ENCODE measurements at regions not wholly inside any gene's neighbourhood (a gene's known extent, or its start where the extent isn't known, plus 50 kb on each side); places are given as distances from the start of the nearest gene placed in this dataset.

GRCh38 chr5:86330736-86331135 lies 287.0 kb upstream of the COX7C start:
- Histone ChIP-seq H3K14ac (ENCODE audit: insufficient read depth, low read length) (no peak overlapping the region), H2BK12ac (ENCODE audit: insufficient read length, low read depth, low read length) (no peak overlapping the region), H3K4ac (ENCODE audit: low read depth, low read length) (no peak overlapping the region), H3K4me1 (ENCODE audit: insufficient read depth, low read length) (no peaks in the 10 kb centered on the region), H4K91ac (ENCODE audit: insufficient read length, low read depth, low read length) (no peak overlapping the region), H3K79me1 (ENCODE audit: insufficient read depth, low read depth, low read length, poor library complexity, severe bottlenecking) (no peaks in the 10 kb centered on the region), H3K9me3 (ENCODE audit: control insufficient read depth, low read depth, low read length) (no peaks in the 10 kb centered on the region), H3T11ph (ENCODE audit: low read length) (no peak overlapping the region), H3K23me2 (ENCODE audit: insufficient read length, low read depth, low read length, poor library complexity, severe bottlenecking) (no peaks in the 10 kb centered on the region), H2BK15ac (ENCODE audit: low read depth, low read length) (no peak overlapping the region), H2AFZ (ENCODE audit: low read length) (no peak overlapping the region), H3K18ac (ENCODE audit: insufficient read length, low read depth, low read length) (no peak overlapping the region), H2BK20ac (ENCODE audit: low read depth, low read length, poor library complexity, severe bottlenecking) (no peak overlapping the region), H3K23ac (ENCODE audit: insufficient read length, low read depth, low read length) (no peak overlapping the region), H3K27me3 (ENCODE audit: insufficient read depth, low read length) (no peaks in the 10 kb centered on the region), H3K27ac (ENCODE audit: insufficient read length, low read depth, low read length) (no peak overlapping the region), H3K9ac (ENCODE audit: extremely low read depth, insufficient read length, low read length) (no peak overlapping the region), H4K5ac (ENCODE audit: insufficient read length, low read depth, low read length) (no peak overlapping the region), H3K79me2 (ENCODE audit: insufficient read depth, low read length) (no peaks in the 10 kb centered on the region), H2BK120ac (ENCODE audit: low read depth, low read length, poor library complexity, severe bottlenecking) (no peak overlapping the region), H4K20me1 (ENCODE audit: control insufficient read depth, insufficient read depth, insufficient read length) (no peaks in the 10 kb centered on the region), H4K8ac (replicated peaks; ENCODE audit: insufficient read length, low read depth, low read length) (no peak overlapping the region), H3K4me2 (ENCODE audit: insufficient read depth, insufficient read length, low read length) (no peak overlapping the region), H3K56ac (ENCODE audit: insufficient read length, low read depth, low read length) (no peak overlapping the region), H2AK5ac (ENCODE audit: insufficient read length, low read length) (no peak overlapping the region), H2BK5ac (ENCODE audit: insufficient read length, low read length) (no peak overlapping the region)
- TF ChIP-seq CTCF (conservative IDR thresholded peaks at IDR 0.05) = no peak
- H3K27ac Mint-ChIP-seq = no peak overlapping the region
- H3K36me3 Mint-ChIP-seq (ENCODE audit: insufficient read depth in 1 of 3, low read depth in 3 of 3) = no peaks in the 10 kb centered on the region
- H3K4me1 Mint-ChIP-seq = peaks cover 0 to 3% of the 10 kb centered on the region in 2 experiments; a peak in 1 of 4 replicates
- H3K9me3 Mint-ChIP-seq = peaks cover 0 to 2% of the 10 kb centered on the region in 2 experiments; a peak in 1 of 5 replicates
- no CpG with 5 or more reads among the region's 2 CpGs for WGBS (ENCODE audit: extremely low coverage, insufficient read length, low lambda C conversion rate)
- no peaks in the 10 kb centered on the region for H3K27me3 Mint-ChIP-seq (ENCODE audit: low read depth)
- no peak overlapping the region for H3K4me3 Mint-ChIP-seq
- no peak for DNase-seq

All from H9 (cell line).